NCI-H1436 treated with DMSO at 0.1 percent for 48 hours (cell line): ENCODE measurements at regions not wholly inside any gene's neighbourhood (a gene's known extent, or its start where the extent isn't known, plus 50 kb on each side); places are given as distances from the start of the nearest gene placed in this dataset.

ENCODE experiments used
- DNase-seq: peaks from one replicate; lab custom pipeline; 2025; lab: John Stamatoyannopoulos, UW

DNA sequence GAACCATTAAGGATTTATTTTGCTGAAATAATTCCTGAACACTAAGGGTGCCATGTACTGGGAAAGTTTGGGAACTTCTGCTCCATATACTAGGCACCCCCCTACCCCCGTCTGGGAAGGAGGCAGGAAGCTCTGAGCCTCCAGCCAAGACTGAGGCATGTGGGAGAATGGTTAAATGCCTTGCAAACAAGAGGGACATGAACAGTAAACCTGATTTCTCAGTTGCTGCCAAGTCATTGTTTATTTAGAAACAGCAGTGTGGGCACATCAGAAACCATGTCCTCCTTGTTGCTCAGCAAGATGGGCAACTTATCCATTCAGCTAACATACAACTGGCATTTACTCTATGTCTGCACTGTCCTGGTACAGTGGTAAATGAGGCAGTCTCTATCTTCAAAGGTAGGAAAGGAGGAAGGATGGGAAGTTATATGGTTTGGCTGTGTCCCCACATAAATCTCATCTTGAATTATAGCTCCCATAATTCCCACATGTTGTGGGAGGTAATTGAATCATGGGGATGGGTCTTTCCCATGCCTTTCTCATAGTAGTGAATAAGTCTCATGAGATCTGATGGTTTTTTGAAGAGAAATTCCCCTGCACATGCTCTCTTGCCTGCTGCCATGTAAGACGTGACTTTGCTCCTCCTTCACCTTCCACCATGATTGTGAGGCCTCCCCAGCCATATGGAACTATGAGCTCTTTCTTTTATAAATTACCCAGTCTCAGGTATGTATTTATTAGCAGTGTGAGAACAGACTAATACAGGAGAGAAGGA is 459.1 kb downstream of the MIAT start:
- no peak for DNase-seq

DNA sequence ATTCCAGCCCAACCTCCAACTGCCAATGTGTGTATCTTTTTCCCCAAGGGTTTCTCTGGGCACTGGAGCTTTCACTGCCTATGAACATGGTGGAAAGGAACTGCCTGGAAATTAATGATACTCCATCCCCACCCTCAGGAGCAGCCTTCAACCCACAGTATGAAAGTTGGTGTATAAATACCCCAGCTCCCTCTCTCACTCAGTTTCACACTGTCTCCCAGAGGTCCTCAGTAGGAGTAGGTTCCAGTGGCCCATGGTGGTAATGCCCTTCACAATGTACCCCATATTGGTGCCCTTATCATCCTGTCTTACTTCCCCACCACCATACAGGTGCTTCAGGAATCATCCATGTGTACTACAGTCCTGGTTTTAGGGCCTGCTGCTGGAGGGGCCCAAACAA is 462.6 kb downstream of the MIAT start:
- DNase-seq: no peak

DNA sequence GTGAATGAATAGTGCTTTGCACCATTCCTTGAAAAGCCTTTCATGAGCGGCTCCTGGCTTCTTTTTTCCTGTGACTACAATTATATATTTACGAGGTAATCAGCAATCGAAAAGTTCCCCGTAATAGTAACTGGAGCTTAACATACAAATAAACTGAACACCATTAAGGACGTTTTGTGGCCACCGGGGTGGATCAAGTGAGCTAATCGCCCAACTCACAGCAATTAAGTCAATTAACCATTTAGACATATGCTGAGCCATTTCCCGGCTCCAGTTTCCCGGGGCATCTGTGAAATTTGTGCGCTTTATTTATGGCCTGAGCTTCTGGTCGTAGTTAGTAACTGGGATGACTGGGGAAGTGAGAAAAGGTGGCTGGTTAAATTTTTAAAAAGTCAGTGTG is 465.2 kb downstream of the MIAT start:
- DNase-seq: no peak

DNA sequence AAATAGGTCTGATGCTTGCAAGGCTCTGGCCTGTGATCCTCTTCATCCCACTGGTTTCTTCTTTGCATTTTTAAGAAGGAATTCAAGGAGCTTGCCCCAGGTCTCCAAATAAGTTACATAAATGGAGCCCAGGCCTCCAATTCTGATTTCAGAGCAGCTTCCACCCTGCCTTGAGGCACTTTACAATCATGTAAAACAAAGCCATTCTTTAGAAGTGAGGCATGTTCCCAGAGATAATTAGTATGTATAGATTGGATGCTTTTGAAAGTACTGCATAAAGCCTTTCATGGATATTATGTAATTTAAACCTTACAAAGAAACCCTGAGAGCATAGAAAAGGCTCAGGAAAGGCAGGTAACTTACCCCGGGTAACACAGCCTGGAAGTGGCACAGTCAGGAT is 466.5 kb downstream of the MIAT start:
- no peak for DNase-seq

DNA sequence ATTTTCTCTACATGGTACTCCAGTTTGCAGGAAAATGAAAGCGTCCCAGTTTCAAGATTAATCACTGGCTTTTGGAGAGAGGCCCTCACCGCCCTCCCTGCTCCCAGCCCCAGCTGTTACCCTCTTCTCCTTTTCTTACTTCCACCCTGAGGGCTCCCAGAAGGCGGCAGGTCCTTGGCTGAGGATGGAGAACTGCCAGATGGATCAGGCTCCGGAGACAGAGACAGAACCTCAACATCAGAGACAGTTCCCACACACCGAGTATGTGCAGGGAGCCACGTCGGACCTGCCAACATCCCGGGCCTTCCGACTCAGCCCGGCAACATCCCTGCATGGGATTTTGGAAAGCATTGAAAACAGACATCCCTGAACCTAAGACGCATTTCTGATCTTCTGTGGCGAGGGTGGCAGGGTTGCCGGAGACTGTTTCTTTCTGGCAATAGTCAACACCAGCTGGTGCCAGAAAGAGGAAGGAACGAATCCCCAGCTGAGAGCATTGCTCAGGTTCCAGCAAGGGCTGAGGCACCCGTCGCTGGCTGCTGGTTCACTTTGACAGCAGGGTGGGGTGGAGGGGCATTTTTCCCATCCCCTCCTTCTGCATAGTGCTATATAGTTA is 467.1 kb downstream of the MIAT start:
- DNase-seq: no peak

DNA sequence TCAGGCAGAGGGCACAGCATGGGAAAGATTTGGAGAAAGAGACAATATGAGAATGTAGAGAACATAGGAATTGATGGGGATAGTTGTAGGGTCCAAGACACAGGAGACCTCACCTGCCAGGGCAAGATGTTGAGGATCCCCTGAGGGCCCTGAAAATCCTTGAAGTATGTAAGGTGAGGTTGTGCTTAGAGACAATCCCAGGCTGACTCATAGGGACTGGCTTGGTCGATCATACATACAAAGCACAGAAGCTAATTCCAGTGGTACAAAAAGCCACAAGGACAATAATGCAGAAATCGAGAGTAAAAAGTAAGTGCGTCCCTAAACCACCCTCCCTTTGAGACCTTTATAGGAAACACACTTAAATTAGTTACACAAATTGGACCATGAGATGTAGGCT is 468.2 kb downstream of the MIAT start:
- DNase-seq: no peak

DNA sequence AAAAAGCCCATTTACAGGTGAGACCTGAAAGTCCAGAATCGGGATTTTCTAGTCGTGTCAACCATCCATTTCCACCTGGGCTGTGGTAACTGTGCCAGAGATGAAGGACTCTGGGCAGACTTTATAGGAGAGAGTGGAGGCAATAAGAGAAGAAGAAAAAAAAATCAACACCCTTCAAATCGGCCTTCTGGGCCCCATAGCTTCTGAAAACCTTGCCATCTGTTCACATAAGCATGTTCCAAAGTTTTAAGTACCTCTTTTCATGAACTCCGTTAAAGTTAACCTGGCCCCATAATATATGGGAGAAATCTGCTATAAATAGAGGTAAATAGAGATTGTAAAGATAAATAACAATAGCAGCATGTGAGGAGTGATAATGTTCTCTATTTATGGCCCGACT is 470.5 kb downstream of the MIAT start:
- DNase-seq: no peak

DNA sequence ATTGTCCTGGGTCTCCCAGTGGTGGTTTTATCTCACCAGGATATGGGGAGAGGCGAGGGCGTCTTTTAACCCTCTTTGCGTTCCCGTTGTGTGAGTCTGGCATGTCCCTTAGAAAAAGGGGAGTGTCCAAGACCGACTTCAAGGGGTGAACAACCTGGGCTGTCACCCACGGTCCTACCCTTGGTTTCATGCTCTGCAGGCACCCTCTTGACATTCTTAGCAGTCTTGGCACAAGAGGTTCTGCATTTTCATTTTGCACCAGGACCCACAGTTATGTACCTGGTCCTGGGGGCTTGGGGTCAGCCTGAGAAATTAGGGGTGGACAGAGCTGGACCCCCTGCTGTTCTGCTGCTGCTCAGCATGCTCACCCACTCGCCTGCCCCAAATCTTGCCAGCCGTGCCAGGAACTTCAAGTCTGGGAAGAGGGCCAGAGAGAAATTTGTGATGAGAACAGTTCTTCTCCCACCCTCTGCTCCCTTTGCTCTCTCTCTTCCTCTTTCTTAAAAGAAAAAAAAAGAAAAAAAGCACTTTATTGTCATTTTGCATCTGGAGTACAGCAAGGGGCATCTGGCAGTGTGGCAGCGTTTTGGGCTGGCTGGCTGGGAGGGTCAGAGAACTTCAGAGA is 471.2 kb downstream of the MIAT start:
- no peak for DNase-seq

DNA sequence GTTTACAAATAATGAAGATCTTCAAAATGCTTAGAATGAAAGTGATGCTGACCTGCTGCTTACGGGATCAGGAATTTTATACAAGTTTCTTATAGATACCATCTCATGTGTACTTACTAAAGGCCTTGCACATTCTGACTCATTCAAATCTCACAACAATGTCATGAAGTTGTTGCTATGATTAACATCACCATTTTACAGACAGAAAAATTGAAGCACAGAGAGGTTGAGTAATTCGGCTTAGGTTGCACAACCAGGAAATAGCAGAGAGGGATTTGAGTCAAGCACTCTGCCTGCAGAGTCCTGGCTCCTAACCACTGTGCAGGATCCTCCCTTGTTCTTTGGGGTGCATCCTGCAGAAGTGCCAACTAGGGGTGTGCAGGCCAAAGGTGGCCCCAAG is 471.9 kb downstream of the MIAT start:
- DNase-seq: no peak

DNA sequence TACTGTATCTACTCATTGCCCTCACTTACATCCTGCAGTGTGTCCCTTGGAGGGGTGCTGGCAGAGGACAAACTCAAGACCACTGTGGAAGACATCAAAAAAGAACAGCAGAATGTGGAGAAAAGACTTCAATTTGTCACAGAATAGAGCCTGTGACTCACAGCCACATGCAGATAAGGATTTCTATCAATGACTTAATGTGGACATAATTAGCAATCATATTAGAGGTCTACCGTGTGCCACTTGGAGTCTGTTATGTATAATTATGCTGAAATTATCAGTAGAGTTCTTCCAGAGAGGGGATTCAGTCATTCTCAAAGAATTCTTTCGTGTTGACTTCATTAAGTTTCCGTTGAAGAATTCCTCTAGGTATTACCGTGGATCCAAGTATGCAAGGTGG is 473.5 kb downstream of the MIAT start:
- DNase-seq: no peak

DNA sequence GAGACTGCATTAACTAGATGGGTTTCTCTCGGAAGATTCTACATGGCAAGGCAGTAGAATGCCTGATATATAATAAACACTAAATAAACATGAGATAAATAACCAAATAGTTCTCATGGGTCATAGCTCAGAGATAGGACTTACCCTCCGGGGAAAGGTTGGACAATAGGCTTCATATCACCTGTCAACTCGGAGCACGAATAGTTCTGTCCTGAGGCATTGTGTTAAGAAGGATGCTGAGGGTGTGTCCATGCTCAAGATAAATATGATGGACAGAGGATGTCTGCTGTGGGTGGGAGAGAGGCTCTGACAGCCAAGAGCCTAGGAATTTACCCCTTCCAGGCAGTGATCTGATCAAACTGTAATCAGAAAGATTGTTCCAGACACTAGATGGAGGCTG is 474.0 kb downstream of the MIAT start:
- DNase-seq: no peak

DNA sequence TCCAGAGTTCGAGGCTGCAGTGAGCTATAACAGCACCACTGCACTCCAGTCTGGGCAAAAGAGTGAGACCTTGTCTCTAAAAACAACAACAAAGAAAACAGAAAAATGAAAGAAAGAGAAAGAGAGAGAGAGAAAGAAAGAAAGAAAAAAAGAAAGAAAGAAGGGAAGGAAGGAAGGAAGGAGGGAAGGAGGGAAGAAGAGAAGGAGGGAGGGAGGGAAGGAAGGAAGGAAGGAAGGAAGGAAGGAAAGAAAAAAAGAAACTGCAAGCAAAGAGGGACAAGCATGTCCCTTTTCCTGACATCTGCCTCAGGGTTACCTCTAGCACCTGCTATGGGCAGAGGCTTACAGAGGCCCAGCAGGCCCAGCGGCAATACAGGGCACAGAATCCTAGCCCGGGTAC is 475.0 kb downstream of the MIAT start:
- DNase-seq: no peak

DNA sequence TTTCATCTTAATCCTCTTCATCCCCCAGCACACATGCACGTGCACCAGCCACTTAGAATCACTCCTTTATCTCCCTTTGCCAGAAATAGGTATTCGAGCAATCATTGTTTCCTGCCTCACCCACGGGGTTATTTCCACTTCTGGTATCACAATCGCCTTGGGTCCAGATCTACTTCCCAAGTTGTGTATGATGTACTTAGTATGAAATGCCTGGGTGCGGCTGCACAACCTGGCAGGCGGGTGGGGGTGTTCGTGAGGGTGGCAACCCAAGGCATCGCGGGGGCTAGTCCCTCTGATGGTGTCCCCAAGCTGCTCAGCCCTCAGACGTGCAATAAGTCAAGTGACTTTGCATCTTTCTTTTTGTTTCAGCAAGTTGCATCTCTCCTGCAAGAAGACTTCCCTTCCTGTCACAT is 475.6 kb downstream of the MIAT start:
- DNase-seq: no peak

DNA sequence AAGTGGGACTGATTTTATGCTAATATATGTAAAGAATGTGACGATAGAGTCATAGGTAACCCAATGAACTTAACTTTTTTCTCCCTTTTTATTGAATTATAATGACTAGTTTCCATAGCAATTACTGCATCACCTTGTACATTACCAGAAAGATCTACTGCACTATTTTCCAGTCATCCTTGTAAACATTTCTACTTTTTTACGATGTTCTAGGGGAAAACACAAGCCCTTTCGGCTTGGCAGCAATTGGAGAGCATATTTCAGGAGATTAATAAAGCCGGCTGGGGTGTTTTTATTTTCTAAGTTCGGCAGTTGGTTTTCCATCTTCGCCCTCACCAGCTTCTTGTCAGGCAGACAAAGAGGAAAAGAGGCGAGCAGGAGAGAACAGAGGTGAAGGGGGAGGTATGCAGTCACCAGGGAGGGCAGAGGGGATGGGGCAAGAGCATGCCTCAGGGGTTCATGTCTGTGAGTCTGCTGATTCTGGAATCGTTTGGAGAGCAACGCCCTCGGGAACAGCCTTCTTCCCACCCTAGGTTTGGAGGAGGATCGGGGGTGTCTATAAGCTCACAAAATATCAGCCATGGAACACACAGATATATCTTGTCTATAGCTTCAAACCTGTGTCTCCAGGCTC is 476.4 kb downstream of the MIAT start:
- DNase-seq: no peak

DNA sequence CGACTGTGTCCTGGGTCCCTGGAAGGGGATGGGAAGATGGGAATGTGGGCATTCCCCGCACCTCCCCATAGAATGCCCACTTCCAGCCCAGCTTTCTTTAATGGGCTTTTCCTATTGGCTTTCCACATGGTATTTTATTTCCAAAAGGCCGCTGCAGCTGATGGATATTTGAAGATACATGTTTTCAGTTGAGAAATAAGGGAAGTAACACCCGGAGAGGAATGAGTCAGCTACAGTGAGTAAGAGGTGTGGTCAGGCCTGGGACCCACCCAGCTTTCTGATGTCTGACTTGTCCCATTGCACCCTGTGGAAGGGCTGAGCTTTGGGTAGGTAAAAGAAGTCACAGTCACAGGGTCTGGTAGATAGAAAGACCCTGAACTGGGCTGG is 476.9 kb downstream of the MIAT start:
- DNase-seq: no peak

DNA sequence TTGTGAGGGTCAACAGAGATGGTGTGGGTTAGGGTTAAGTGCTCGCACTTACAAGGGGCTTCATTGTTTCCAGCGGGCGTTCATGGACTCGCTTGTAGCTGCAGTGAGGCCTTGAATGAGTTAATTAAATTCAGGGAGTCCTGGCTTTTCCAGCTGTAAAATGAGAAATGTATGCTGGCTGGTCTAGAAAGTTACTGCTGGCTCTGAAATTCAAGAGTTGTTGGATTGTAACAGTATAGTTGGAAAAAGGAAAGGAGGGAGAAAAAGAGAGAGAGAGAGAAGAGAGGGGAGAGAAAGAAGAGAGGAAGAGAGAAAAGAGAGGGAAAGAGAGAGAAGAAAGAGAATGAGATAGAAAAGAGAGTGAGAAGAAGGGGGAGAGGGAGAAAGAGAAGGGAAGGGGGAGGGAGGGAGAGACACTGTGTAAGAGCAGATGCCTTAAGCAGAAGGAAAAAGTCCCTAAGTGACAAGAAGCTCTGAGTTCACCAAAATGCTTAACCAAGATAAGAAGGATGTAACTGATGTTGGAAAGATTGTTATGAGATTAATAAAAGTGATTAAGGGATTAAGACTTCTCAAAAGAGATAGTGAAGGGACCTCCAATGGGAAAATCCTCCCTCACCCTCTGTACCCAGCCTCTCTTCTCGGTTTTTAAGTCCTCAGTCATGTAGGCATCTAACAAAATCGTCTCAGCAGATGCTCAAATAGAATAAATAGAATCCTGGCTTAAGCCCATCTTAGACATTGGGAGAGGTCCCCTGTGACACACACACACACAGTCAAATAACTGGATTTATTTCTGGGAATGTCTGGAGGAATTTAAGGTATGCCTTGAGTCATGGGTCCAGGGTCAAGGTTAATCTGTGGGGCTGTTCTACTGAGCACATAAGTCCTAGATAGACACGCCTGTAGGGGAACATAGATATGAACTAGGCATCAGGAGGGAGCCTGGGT is 477.9 kb downstream of the MIAT start:
- DNase-seq: no peak

DNA sequence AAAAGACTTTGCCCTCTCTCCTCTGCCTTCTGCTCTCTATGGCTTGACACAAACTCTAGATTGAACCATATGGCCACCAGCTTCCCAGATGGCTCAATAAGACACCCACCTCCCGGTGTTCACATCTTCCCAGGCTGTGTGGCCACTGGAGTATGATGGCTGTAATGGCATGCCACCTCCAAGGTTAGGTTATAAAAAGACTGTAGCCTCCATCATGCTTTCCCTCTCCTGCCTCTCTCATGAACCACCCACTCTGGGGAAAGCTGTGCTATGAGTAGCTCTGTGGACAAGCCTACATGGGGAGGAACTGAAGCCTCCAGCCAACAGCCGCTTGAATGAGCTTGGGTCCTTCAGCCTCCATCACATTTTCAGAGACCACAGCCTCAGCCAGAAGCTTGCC is 479.2 kb downstream of the MIAT start:
- no peak for DNase-seq

DNA sequence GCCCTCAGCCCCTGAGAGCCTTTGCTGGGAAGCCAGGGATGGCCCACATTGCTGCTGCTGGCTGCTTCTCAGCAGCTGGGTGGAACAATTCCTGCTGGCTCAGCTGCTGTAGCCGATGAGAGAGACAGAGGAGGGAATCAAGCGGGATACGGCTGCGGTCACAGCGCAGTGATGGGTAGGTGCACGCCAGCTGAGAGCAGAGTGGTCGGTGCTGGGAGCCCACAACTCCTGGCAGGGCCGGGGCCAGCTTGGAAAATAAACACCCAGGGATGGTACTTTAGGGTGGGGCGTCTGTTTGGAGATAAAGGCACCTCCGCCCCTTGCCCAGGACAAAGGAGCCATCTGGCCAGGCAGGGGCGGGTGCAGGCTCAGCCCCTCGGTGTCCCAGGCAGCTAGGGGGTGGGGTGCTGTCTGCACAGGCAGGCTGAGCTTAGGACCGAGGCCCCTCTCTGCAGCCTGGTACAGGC is 480.5 kb downstream of the MIAT start:
- DNase-seq: no peak

DNA sequence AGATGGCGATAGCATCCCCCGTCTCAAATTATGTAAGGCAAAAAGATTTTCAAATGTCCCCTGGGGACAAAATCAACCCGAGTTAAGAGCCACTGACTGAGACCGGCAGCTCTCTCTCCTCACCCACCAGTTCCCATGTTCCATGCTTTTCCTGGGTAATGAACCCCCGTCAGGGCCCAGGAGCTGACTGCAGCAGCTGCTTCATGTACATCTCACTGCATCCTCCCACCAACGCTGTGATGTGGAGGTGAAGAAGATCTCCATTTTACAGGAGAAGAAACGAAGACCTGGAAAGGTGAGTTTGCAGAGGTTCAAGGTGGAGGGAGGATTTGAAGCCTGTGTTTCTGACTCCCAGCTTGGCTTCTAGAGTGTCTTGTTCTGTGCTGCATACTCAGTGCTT is 481.1 kb downstream of the MIAT start:
- DNase-seq: no peak

DNA sequence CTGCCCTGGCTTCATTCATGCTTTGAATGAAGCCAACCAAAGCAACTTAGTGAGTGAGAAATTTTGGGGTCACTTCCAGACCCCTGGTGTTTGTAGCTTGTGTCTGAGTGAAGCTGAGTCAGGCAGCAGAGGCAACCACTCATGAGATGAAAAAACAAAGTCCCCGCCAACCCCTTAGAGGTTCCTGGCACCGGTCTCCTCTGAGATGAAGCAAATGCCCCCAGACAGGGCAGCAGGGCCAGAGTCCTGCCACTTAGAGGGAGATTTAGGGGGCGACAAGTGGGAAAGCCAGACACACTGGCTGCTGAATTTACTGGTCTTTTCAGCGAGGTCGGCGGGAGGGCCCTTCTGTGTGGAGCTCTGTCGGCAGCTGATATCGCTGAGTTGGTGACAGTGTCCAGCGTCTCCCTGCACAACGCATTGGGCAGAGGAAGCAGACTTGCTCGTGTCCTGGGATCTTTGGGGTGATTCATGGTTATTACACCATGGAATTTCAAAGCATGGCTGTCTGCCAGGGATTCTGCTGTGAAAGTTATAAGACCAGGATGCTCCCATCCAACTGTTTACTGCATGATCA is 482.6 kb downstream of the MIAT start:
- no peak for DNase-seq

DNA sequence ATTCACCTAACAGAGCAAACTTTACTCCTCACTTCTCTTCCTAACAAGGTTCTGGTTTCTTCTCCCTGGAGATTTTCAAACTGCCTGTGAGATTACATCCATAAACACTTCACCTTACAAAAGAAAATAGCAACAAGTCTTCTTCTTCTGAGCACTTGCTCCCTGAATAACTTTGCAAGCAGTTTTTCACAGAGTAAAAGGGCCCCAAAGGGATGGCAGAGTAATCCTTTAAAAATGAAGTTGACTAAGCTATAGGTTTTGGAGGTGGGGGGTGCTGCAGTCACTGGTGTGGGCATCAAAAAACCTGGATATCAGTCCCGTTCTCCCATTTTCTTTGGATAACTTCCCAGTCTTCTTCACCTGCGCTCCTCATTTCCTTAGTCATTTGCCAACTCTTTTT is 484.9 kb downstream of the MIAT start:
- no peak for DNase-seq

DNA sequence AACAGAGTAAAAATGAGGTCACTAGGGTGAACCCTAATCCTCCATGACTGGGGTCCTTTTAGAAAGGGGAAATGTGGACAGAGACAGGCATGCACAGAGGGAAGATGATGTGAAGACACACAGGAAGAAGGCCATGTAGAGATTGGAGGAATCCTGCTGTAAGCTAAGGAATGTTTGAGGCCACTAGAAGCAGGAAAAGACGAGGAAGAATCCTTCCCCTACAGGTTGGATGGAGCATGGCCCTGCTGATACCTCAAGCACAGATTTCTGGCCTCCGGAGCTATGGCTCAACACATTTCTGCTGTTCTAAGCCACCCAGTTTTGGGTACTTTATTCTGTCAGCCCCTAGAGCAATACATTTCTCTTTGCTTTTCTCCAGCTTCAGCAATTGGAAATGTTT is 486.9 kb downstream of the MIAT start:
- DNase-seq: no peak
